GM23338 (cell line): ENCODE measurements at regions not wholly inside any gene's neighbourhood (a gene's known extent, or its start where the extent isn't known, plus 50 kb on each side); places are given as distances from the start of the nearest gene placed in this dataset.

Experiments
- ATAC-seq: fragments of 200-7000 bp; cut with Tn5 transposase; 3 replicates; pipeline ENCODE4 v1.9.1; 2020
- DNase-seq: peaks from one replicate; pipeline ENCODE4 v3.0.0-alpha.2; 2015; ENCODE audit warnings: low spot score
- H2AFZ ChIP-seq: fragments of 200-600 bp; sonication (generic); 2 replicates; pipeline ENCODE4 v1.8.0; 2016; ENCODE audit warnings: antibody characterized with exemption, mild to moderate bottlenecking, moderate library complexity
- H3F3A ChIP-seq: fragments of 200-600 bp; sonication (generic); replicated peaks from 2 replicates; pipeline ENCODE4 v1.8.0; 2017; ENCODE audit warnings: antibody characterized with exemption, mixed run types, low read depth
- H3K27ac ChIP-seq: fragments of 200-600 bp; sonication (generic); 2 replicates; pipeline ENCODE4 v1.6.1; 2016; ENCODE audit warnings: low read depth
- H3K27me3 ChIP-seq: fragments of 200-600 bp; sonication (generic); 2 replicates; pipeline ENCODE4 v1.8.0; 2016; ENCODE audit warnings: mild to moderate bottlenecking, mixed run types, moderate library complexity; ENCODE audit not compliant: insufficient read depth
- H3K36me3 ChIP-seq: fragments of 200-600 bp; sonication (generic); 2 replicates; pipeline ENCODE4 v1.8.0; 2016; ENCODE audit warnings: mild to moderate bottlenecking; ENCODE audit not compliant: insufficient read depth
- H3K4me1 ChIP-seq: fragments of 200-600 bp; sonication (generic); 2 replicates; pipeline ENCODE4 v1.8.0; 2016; ENCODE audit warnings: mild to moderate bottlenecking, moderate library complexity; ENCODE audit not compliant: insufficient read depth
- H3K4me2 ChIP-seq: fragments of 200-600 bp; sonication (generic); 2 replicates; pipeline ENCODE4 v1.7.1; 2017; ENCODE audit warnings: mixed run types
- H3K4me3 ChIP-seq: fragments of 200-600 bp; sonication (generic); 2 replicates; pipeline ENCODE4 v1.6.1; 2016; ENCODE audit warnings: mixed run types
- H3K79me2 ChIP-seq: fragments of 200-600 bp; sonication (generic); replicated peaks from 2 replicates; pipeline ENCODE4 v1.8.0; 2017; ENCODE audit warnings: mild to moderate bottlenecking; ENCODE audit not compliant: insufficient read depth
- H3K9me2 ChIP-seq: fragments of 200-600 bp; sonication (generic); 2 replicates; pipeline ENCODE4 v1.8.0; 2017; ENCODE audit not compliant: insufficient read depth
- H4K20me1 ChIP-seq: fragments of 200-600 bp; sonication (generic); replicated peaks from 2 replicates; pipeline ENCODE4 v1.8.0; 2017; ENCODE audit warnings: mild to moderate bottlenecking; ENCODE audit not compliant: insufficient read depth
- H3K27ac Mint-ChIP-seq: 2 replicates; pipeline ENCODE4 v1.8.0; 2020; ENCODE audit warnings: inconsistent platforms, mild to moderate bottlenecking, moderate library complexity, mixed read lengths
- H3K27me3 Mint-ChIP-seq: 3 replicates; pipeline ENCODE4 v1.8.0; 2022; ENCODE audit warnings: low read depth, mild to moderate bottlenecking, moderate library complexity, mixed read lengths, inconsistent platforms; ENCODE audit not compliant: insufficient read depth, poor library complexity
- H3K36me3 Mint-ChIP-seq: 3 replicates; pipeline ENCODE4 v1.8.0; 2021; ENCODE audit warnings: low read depth, mild to moderate bottlenecking, inconsistent platforms, moderate library complexity, mixed read lengths
- H3K4me1 Mint-ChIP-seq: 3 replicates; pipeline ENCODE4 v1.8.0; 2020; ENCODE audit warnings: mild to moderate bottlenecking, inconsistent platforms, mixed read lengths
- H3K4me3 Mint-ChIP-seq: 3 replicates; pipeline ENCODE4 v1.8.0; 2021; ENCODE audit warnings: moderate library complexity, mild to moderate bottlenecking, inconsistent platforms, mixed read lengths
- H3K9me3 Mint-ChIP-seq: 3 replicates; pipeline ENCODE4 v1.8.0; 2020; ENCODE audit warnings: moderate library complexity, mild to moderate bottlenecking, inconsistent platforms, mixed read lengths
- ETS1 ChIP-seq: IDR thresholded peaks from 2 replicates; pipeline ENCODE4 v1.6.1; 2016; ENCODE audit warnings: antibody characterized with exemption
- EZH2 ChIP-seq: fragments of 200-600 bp; sonication (generic); IDR thresholded peaks from one replicate; pipeline ENCODE4 v1.8.0; 2017; ENCODE audit warnings: antibody characterized with exemption, mild to moderate bottlenecking, low read depth; ENCODE audit not compliant: unreplicated experiment
- NANOG ChIP-seq: IDR thresholded peaks from 2 replicates; pipeline ENCODE4 v1.6.1; 2016; ENCODE audit warnings: antibody characterized with exemption, borderline replicate concordance
- STAT1 ChIP-seq: IDR thresholded peaks from one replicate; pipeline ENCODE4 v1.6.1; 2016; ENCODE audit warnings: antibody characterized with exemption; ENCODE audit not compliant: unreplicated experiment
- ZNF114 ChIP-seq: fragments of 250-450 bp; sonication (Bioruptor Pico); IDR thresholded peaks from 2 replicates; pipeline ENCODE4 v1.5.0; 2020; ENCODE audit warnings: mild to moderate bottlenecking, moderate library complexity
- ZNF331 ChIP-seq: fragments of 250-450 bp; sonication (Bioruptor Pico); IDR thresholded peaks from 2 replicates; pipeline ENCODE4 v1.5.0; 2020; ENCODE audit warnings: low read depth, mild to moderate bottlenecking, moderate library complexity
- TF ChIP-seq, protein P1 (sequence below): IDR thresholded peaks from one replicate; pipeline ENCODE4 v1.6.1; 2018; ENCODE audit warnings: antibody characterized with exemption; ENCODE audit not compliant: unreplicated experiment
- TF ChIP-seq, protein P2 (sequence below), 2 experiments: fragments of 200-600 bp in 1 of 2; sonication (generic) in 1 of 2; conservative IDR thresholded peaks; 2 replicates each; pipeline versions ENCODE4 v1.5.1 to v1.6.1; 2016 to 2017; ENCODE audit warnings: antibody characterized with exemption in 2 of 2, low read depth in 2 of 2, mild to moderate bottlenecking in 2 of 2, moderate library complexity in 1 of 2

GRCh38 chr13:71082631-71083030 lies 784.4 kb downstream of the DACH1 start (continued):
- TF ChIP-seq ZNF331 (CRISPR knock-in tag) (no peak), STAT1 (no peak), EZH2 (no peak), ZNF114 (CRISPR knock-in tag) (no peak), ETS1 (no peak)
- TF ChIP-seq, protein P1, sequence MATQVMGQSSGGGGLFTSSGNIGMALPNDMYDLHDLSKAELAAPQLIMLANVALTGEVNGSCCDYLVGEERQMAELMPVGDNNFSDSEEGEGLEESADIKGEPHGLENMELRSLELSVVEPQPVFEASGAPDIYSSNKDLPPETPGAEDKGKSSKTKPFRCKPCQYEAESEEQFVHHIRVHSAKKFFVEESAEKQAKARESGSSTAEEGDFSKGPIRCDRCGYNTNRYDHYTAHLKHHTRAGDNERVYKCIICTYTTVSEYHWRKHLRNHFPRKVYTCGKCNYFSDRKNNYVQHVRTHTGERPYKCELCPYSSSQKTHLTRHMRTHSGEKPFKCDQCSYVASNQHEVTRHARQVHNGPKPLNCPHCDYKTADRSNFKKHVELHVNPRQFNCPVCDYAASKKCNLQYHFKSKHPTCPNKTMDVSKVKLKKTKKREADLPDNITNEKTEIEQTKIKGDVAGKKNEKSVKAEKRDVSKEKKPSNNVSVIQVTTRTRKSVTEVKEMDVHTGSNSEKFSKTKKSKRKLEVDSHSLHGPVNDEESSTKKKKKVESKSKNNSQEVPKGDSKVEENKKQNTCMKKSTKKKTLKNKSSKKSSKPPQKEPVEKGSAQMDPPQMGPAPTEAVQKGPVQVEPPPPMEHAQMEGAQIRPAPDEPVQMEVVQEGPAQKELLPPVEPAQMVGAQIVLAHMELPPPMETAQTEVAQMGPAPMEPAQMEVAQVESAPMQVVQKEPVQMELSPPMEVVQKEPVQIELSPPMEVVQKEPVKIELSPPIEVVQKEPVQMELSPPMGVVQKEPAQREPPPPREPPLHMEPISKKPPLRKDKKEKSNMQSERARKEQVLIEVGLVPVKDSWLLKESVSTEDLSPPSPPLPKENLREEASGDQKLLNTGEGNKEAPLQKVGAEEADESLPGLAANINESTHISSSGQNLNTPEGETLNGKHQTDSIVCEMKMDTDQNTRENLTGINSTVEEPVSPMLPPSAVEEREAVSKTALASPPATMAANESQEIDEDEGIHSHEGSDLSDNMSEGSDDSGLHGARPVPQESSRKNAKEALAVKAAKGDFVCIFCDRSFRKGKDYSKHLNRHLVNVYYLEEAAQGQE: no peak
- TF ChIP-seq, protein P2, sequence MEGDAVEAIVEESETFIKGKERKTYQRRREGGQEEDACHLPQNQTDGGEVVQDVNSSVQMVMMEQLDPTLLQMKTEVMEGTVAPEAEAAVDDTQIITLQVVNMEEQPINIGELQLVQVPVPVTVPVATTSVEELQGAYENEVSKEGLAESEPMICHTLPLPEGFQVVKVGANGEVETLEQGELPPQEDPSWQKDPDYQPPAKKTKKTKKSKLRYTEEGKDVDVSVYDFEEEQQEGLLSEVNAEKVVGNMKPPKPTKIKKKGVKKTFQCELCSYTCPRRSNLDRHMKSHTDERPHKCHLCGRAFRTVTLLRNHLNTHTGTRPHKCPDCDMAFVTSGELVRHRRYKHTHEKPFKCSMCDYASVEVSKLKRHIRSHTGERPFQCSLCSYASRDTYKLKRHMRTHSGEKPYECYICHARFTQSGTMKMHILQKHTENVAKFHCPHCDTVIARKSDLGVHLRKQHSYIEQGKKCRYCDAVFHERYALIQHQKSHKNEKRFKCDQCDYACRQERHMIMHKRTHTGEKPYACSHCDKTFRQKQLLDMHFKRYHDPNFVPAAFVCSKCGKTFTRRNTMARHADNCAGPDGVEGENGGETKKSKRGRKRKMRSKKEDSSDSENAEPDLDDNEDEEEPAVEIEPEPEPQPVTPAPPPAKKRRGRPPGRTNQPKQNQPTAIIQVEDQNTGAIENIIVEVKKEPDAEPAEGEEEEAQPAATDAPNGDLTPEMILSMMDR (conservative IDR thresholded peaks at IDR 0.05; ENCODE audit: low read depth in 2 of 2): no peak

- no peaks in the 10 kb centered on the region for H3F3A ChIP-seq
- Mint-ChIP-seq H3K36me3 (no peaks in the 10 kb centered on the region), H3K27ac (no peak overlapping the region), H3K27me3 (no peaks in the 10 kb centered on the region), H3K9me3 (no peaks in the 10 kb centered on the region), H3K4me1 (peaks cover 11% of the 10 kb centered on the region), H3K4me3 (no peak overlapping the region)
- TF ChIP-seq ETS1 (no peak), NANOG (no peak), ZNF114 (CRISPR knock-in tag) (no peak)
- DNase-seq (no peak), ATAC-seq (no peak)
- H3K36me3 ChIP-seq: no peaks in the 10 kb centered on the region
- no peaks in the 10 kb centered on the region for H3K79me2 ChIP-seq
- H3K4me1 ChIP-seq: peaks cover 17% of the 10 kb centered on the region
- H3K4me3 ChIP-seq: no peak overlapping the region
- H2AFZ ChIP-seq: no peak overlapping the region
- H4K20me1 ChIP-seq: no peaks in the 10 kb centered on the region
- no peaks in the 10 kb centered on the region for H3K27me3 ChIP-seq
- H3K4me2 ChIP-seq: no peak overlapping the region
- no peaks in the 10 kb centered on the region for H3K9me2 ChIP-seq
- no peak overlapping the region for H3K27ac ChIP-seq
Measured at GRCh38 chr13:71079638-71080037, 787.4 kb downstream of the DACH1 start.
